ENCODE measurements at regions not wholly inside any gene's neighbourhood (a gene's known extent, or its start where the extent isn't known, plus 50 kb on each side); places are given as distances from the start of the nearest gene placed in this dataset.
A peak's percentile ranks its signal among the peaks of the same experiment; 100 is the strongest.

DNA sequence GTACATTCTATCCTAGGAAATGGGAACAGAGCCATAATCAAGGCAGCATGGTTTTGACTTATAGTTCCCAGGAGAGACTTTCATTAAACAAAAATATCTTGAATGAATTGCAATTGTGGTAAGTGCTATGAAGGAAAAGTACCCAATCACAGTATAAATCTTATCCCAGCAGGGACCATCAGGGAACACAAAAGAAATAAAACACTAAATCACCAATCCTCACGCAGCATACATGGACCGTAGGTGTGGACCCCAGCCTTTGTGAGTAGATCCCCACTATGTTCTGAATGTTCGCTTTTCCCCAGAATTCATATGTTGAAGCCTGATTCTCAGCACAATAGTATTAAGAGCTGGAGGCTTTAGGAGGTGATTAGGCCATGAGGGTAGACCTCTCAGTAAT, 925.0 kb upstream of the RBFOX1 start:
- H3K4me3 ChIP-seq (ENCODE audit: insufficient read length, low read depth): no peak overlapping the region
- TF ChIP-seq SUZ12 (IDR thresholded peaks at IDR 0.05; ENCODE audit: extremely low read depth, insufficient read depth, insufficient read length) (no peak), YY1 (IDR thresholded peaks at IDR 0.05; ENCODE audit: insufficient read depth, insufficient read length) (no peak), ZNF274 (IDR thresholded peaks at IDR 0.05; ENCODE audit: low read depth, low read length) (no peak)
- H3K36me3 ChIP-seq (ENCODE audit: insufficient read depth, insufficient read length, low read length): no peaks in the 10 kb centered on the region
- no peak overlapping the region for H3K9ac ChIP-seq (ENCODE audit: insufficient read length, low read depth)
- no peaks in the 10 kb centered on the region for H3K9me3 ChIP-seq (ENCODE audit: insufficient read depth, low read length)
- no peak for DNase-seq (ENCODE audit: low read depth, low spot score)
- H3K27me3 ChIP-seq (ENCODE audit: insufficient read depth, insufficient read length): no peaks in the 10 kb centered on the region
- no peaks in the 10 kb centered on the region for H3K4me1 ChIP-seq (ENCODE audit: insufficient read depth, insufficient read length)

GRCh38 chr16:6406028-6406427, 926.6 kb upstream of the RBFOX1 start:
- Histone ChIP-seq H3K27me3 (ENCODE audit: insufficient read depth, insufficient read length) (no peaks in the 10 kb centered on the region), H3K9me3 (ENCODE audit: insufficient read depth, low read length) (no peaks in the 10 kb centered on the region), H3K9ac (ENCODE audit: insufficient read length, low read depth) (no peak overlapping the region), H3K36me3 (ENCODE audit: insufficient read depth, insufficient read length, low read length) (no peaks in the 10 kb centered on the region), H3K4me3 (ENCODE audit: insufficient read length, low read depth) (no peak overlapping the region), H3K4me1 (ENCODE audit: insufficient read depth, insufficient read length) (no peaks in the 10 kb centered on the region)
- no peak for TF ChIP-seq ZNF274 (IDR thresholded peaks at IDR 0.05; ENCODE audit: low read depth, low read length)
- TF ChIP-seq YY1 (IDR thresholded peaks at IDR 0.05; ENCODE audit: insufficient read depth, insufficient read length): no peak
- TF ChIP-seq SUZ12 (IDR thresholded peaks at IDR 0.05; ENCODE audit: extremely low read depth, insufficient read depth, insufficient read length): no peak
- DNase-seq (ENCODE audit: low read depth, low spot score): no peak

DNA sequence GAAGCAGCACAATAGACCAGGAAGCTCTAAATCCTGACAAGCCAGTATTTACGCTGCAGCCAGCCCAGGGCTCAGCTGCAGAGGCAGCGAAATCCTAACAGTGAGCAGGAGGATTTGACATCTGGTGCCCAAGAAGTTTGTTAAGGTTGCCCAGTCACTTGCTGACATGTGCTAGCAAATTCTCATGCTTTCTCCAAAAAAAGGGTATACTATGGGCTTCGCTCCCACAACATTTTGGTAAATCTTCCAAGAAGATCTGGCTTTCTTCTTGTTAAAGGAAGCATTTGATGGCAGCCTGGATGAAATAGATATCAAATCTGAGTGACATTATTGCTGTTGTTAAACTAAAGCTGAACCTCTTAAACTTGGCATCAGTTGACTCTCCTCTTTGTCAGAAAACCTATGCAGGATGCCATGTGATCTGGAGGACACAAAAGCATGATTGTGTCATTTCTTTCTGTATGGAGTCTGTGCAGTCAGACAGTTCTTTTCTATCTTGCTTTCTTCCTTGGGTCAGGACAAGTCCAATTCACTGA, 949.7 kb upstream of the RBFOX1 start:
- H3K9ac ChIP-seq (ENCODE audit: insufficient read length, low read depth): no peak overlapping the region
- H3K4me3 ChIP-seq (ENCODE audit: insufficient read length, low read depth): no peak overlapping the region
- H3K36me3 ChIP-seq (ENCODE audit: insufficient read depth, insufficient read length, low read length): no peaks in the 10 kb centered on the region
- H3K27me3 ChIP-seq (ENCODE audit: insufficient read depth, insufficient read length): no peaks in the 10 kb centered on the region
- TF ChIP-seq SUZ12 (IDR thresholded peaks at IDR 0.05; ENCODE audit: extremely low read depth, insufficient read depth, insufficient read length): no peak
- no peak for TF ChIP-seq YY1 (IDR thresholded peaks at IDR 0.05; ENCODE audit: insufficient read depth, insufficient read length)
- no peaks in the 10 kb centered on the region for H3K4me1 ChIP-seq (ENCODE audit: insufficient read depth, insufficient read length)
- H3K9me3 ChIP-seq (ENCODE audit: insufficient read depth, low read length): no peaks in the 10 kb centered on the region
- DNase-seq (ENCODE audit: low read depth, low spot score): no peak

GRCh38 chr16:6381896-6382295, 950.7 kb upstream of the RBFOX1 start:
- H3K9ac ChIP-seq (ENCODE audit: insufficient read length, low read depth): no peak overlapping the region
- TF ChIP-seq ZNF274 (IDR thresholded peaks at IDR 0.05; ENCODE audit: low read depth, low read length): no peak
- TF ChIP-seq YY1 (IDR thresholded peaks at IDR 0.05; ENCODE audit: insufficient read depth, insufficient read length): no peak
- H3K27me3 ChIP-seq (ENCODE audit: insufficient read depth, insufficient read length): no peaks in the 10 kb centered on the region
- H3K4me1 ChIP-seq (ENCODE audit: insufficient read depth, insufficient read length): no peaks in the 10 kb centered on the region
- H3K9me3 ChIP-seq (ENCODE audit: insufficient read depth, low read length): no peaks in the 10 kb centered on the region
- H3K36me3 ChIP-seq (ENCODE audit: insufficient read depth, insufficient read length, low read length): no peaks in the 10 kb centered on the region
- DNase-seq (ENCODE audit: low read depth, low spot score): no peak
- no peak overlapping the region for H3K4me3 ChIP-seq (ENCODE audit: insufficient read length, low read depth)

DNA sequence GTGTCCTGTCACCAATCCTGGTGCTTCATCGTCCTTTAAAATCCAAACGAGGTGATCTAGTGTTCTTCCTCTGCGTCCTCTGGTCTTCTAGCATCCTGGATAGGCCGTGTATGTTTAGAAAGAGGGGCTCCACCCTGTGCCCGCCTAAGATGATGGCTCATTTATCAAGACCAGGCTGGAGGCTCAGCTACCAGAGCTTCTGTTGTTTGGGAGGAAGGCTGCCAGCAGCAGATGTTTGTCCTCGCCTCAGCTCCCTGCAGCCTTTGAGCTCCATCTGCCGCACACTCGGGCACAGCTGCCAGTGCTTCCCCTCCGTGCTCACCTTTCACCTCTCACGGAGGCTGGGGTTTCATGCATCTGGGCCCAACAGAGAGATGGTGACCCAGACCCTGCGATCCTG, 954.7 kb upstream of the RBFOX1 start:
- H3K27me3 ChIP-seq (ENCODE audit: insufficient read depth, insufficient read length): no peaks in the 10 kb centered on the region
- no peak overlapping the region for H3K9ac ChIP-seq (ENCODE audit: insufficient read length, low read depth)
- H3K4me3 ChIP-seq (ENCODE audit: insufficient read length, low read depth): no peak overlapping the region
- no peak for DNase-seq (ENCODE audit: low read depth, low spot score)
- peaks cover 7% of the 10 kb centered on the region for H3K4me1 ChIP-seq (ENCODE audit: insufficient read depth, insufficient read length)
- 0 out of 2 replicates have a peak, but pooled peaks cover 5% of the 10 kb centered on the region for H3K9me3 ChIP-seq (ENCODE audit: insufficient read depth, low read length)
- TF ChIP-seq ZNF274 (IDR thresholded peaks at IDR 0.05; ENCODE audit: low read depth, low read length) (no peak), SUZ12 (IDR thresholded peaks at IDR 0.05; ENCODE audit: extremely low read depth, insufficient read depth, insufficient read length) (no peak), YY1 (IDR thresholded peaks at IDR 0.05; ENCODE audit: insufficient read depth, insufficient read length) (no peak)
- H3K36me3 ChIP-seq (ENCODE audit: insufficient read depth, insufficient read length, low read length): no peaks in the 10 kb centered on the region

DNA sequence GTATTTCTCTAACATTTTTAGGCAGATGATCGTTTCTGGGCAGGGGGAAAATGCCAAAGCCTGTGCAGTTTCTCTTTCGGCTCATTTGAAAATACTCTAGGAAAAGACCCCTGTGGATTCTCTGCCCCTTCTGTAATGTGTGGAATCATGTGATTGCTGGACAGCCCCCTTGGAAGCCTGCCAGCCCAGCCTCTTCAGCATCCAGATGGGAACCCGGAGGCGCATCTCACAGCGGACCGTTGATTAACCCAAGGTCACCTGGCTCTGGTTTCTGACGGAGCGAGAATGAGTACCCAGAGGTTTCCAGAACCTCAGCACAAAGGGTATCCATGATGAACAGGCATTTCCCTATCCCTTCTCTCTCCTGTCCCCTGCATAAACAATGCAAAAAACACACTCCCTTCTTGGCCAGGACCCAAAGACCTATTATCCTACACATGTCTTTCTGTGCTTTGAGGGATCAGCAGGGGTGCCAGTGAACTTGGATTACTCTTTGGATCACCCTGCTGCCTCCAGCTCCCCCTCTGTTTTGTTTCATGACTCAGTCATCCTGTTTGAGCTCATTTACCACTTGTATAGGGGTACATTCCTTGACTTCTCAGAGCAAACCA, 957.1 kb upstream of the RBFOX1 start:
- peak; percentile 40 for DNase-seq (ENCODE audit: low read depth, low spot score)
- TF ChIP-seq YY1 (IDR thresholded peaks at IDR 0.05; ENCODE audit: insufficient read depth, insufficient read length) (no peak), SUZ12 (IDR thresholded peaks at IDR 0.05; ENCODE audit: extremely low read depth, insufficient read depth, insufficient read length) (no peak), ZNF274 (IDR thresholded peaks at IDR 0.05; ENCODE audit: low read depth, low read length) (no peak)

DNA sequence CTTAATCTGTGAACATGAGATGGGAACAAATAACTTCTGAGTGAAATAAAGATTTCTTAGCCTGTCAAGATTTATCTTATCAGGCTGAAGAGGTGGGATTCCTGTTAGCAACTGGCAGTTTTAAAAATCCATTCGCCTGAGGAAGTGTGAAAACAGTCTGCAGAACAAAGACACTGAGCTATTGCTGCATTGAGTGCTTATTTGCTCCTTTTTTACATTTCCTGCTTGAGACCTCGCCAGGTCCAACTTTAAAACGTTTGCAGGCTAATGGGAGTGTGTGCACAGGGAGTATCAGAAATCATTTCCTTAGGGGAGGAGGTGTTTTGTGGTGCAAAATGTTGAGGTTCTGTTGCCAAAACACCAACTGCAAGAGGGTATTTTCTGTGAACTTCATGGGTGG, 957.8 kb upstream of the RBFOX1 start:
- Histone ChIP-seq H3K27me3 (ENCODE audit: insufficient read depth, insufficient read length) (no peaks in the 10 kb centered on the region), H3K4me3 (ENCODE audit: insufficient read length, low read depth) (no peak overlapping the region), H3K9ac (ENCODE audit: insufficient read length, low read depth) (peak overlapping the region; percentile 24), H3K4me1 (ENCODE audit: insufficient read depth, insufficient read length) (peaks cover 7% of the 10 kb centered on the region), H3K36me3 (ENCODE audit: insufficient read depth, insufficient read length, low read length) (no peaks in the 10 kb centered on the region), H3K9me3 (ENCODE audit: insufficient read depth, low read length) (peaks cover 16% of the 10 kb centered on the region; the same call in 1 of the 2 replicates)
- no peak for DNase-seq (ENCODE audit: low read depth, low spot score)
- no peak for TF ChIP-seq YY1 (IDR thresholded peaks at IDR 0.05; ENCODE audit: insufficient read depth, insufficient read length)
- TF ChIP-seq ZNF274 (IDR thresholded peaks at IDR 0.05; ENCODE audit: low read depth, low read length): no peak
- TF ChIP-seq SUZ12 (IDR thresholded peaks at IDR 0.05; ENCODE audit: extremely low read depth, insufficient read depth, insufficient read length): no peak

More for the DNA sequence above, 957.1 kb upstream of the RBFOX1 start:
- no peaks in the 10 kb centered on the region for H3K27me3 ChIP-seq (ENCODE audit: insufficient read depth, insufficient read length)
- peaks cover 16% of the 10 kb centered on the region; the same call in 1 of the 2 replicates for H3K9me3 ChIP-seq (ENCODE audit: insufficient read depth, low read length)
- no peak overlapping the region for H3K4me3 ChIP-seq (ENCODE audit: insufficient read length, low read depth)
- no peaks in the 10 kb centered on the region for H3K36me3 ChIP-seq (ENCODE audit: insufficient read depth, insufficient read length, low read length)
- H3K4me1 ChIP-seq (ENCODE audit: insufficient read depth, insufficient read length): peaks cover 7% of the 10 kb centered on the region
- peak overlapping the region; percentile 13 for H3K9ac ChIP-seq (ENCODE audit: insufficient read length, low read depth)
